ENCODE measurements at regions not wholly inside any gene's neighbourhood (a gene's known extent, or its start where the extent isn't known, plus 50 kb on each side); places are given as distances from the start of the nearest gene placed in this dataset.

DNA sequence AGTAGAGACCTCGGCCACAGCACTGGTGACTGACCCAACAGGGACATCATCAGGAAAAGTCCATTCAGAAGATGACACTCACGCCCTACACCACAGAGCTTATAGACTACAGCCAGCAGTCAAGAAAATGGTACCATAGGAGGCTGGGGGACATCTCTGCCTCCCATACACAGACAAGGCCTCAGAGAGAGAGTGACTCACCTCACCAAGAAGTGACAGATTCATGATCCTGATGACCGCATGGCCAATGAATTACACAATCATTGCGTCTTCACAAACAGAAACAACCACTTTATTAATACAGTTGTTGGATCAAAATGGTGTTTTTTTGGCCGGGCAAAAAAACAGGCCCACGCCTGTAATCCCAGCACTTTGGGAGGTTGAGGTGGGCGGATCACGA, 260.8 kb upstream of the TSHZ3 start:
- no peaks in the 10 kb centered on the region for H3K4me1 ChIP-seq (ENCODE audit: low read length)
- no peak overlapping the region for H3K27ac ChIP-seq (ENCODE audit: low read length)
- no peaks in the 10 kb centered on the region for H3K36me3 ChIP-seq (replicated peaks; ENCODE audit: low read depth, low read length)
- no peaks in the 10 kb centered on the region for H4K20me1 ChIP-seq (ENCODE audit: insufficient read depth, low read length)
- H3K27me3 ChIP-seq (ENCODE audit: low read depth, low read length): no peaks in the 10 kb centered on the region
- H2AFZ ChIP-seq (ENCODE audit: low read depth, low read length): no peak overlapping the region
- TF ChIP-seq, protein P1, sequence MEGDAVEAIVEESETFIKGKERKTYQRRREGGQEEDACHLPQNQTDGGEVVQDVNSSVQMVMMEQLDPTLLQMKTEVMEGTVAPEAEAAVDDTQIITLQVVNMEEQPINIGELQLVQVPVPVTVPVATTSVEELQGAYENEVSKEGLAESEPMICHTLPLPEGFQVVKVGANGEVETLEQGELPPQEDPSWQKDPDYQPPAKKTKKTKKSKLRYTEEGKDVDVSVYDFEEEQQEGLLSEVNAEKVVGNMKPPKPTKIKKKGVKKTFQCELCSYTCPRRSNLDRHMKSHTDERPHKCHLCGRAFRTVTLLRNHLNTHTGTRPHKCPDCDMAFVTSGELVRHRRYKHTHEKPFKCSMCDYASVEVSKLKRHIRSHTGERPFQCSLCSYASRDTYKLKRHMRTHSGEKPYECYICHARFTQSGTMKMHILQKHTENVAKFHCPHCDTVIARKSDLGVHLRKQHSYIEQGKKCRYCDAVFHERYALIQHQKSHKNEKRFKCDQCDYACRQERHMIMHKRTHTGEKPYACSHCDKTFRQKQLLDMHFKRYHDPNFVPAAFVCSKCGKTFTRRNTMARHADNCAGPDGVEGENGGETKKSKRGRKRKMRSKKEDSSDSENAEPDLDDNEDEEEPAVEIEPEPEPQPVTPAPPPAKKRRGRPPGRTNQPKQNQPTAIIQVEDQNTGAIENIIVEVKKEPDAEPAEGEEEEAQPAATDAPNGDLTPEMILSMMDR (IDR thresholded peaks at IDR 0.05; ENCODE audit: low read depth, low read length): no peak
- TF ChIP-seq EZH2phosphoT487 (IDR thresholded peaks at IDR 0.05; ENCODE audit: low read depth): no peak
- no peaks in the 10 kb centered on the region for H3K79me2 ChIP-seq (ENCODE audit: low read length)
- no peak overlapping the region for H3K9ac ChIP-seq (ENCODE audit: low read length)
- H3K4me3 ChIP-seq (ENCODE audit: low read length): no peak overlapping the region
- H3K4me2 ChIP-seq (ENCODE audit: low read length): no peak overlapping the region
- no peaks in the 10 kb centered on the region for H3K9me3 ChIP-seq (ENCODE audit: insufficient read depth, low read length)

- no peaks in the 10 kb centered on the region for H3K36me3 ChIP-seq (replicated peaks; ENCODE audit: low read depth, low read length)
- no peak overlapping the region for H3K4me2 ChIP-seq (ENCODE audit: low read length)
- no peaks in the 10 kb centered on the region for H3K9me3 ChIP-seq (ENCODE audit: insufficient read depth, low read length)
- H3K79me2 ChIP-seq (ENCODE audit: low read length): no peaks in the 10 kb centered on the region
- H3K4me1 ChIP-seq (ENCODE audit: low read length): no peaks in the 10 kb centered on the region
- no peak overlapping the region for H3K27ac ChIP-seq (ENCODE audit: low read length)
- H4K20me1 ChIP-seq (ENCODE audit: insufficient read depth, low read length): no peaks in the 10 kb centered on the region
- no peak overlapping the region for H3K4me3 ChIP-seq (ENCODE audit: low read length)
- TF ChIP-seq EZH2phosphoT487 (IDR thresholded peaks at IDR 0.05; ENCODE audit: low read depth): no peak
- TF ChIP-seq, protein P1 (IDR thresholded peaks at IDR 0.05; ENCODE audit: low read depth, low read length): no peak
- H2AFZ ChIP-seq (ENCODE audit: low read depth, low read length): no peak overlapping the region
- no peaks in the 10 kb centered on the region for H3K27me3 ChIP-seq (ENCODE audit: low read depth, low read length)
- H3K9ac ChIP-seq (ENCODE audit: low read length): no peak overlapping the region
Measured at GRCh38 chr19:31611046-31611877, 262.0 kb upstream of the TSHZ3 start.

- no peaks in the 10 kb centered on the region for H3K4me1 ChIP-seq (ENCODE audit: low read length)
- H3K27me3 ChIP-seq (ENCODE audit: low read depth, low read length): no peaks in the 10 kb centered on the region
- no peak overlapping the region for H2AFZ ChIP-seq (ENCODE audit: low read depth, low read length)
- H3K4me2 ChIP-seq (ENCODE audit: low read length): no peak overlapping the region
- no peaks in the 10 kb centered on the region for H4K20me1 ChIP-seq (ENCODE audit: insufficient read depth, low read length)
- H3K4me3 ChIP-seq (ENCODE audit: low read length): no peak overlapping the region
- no peaks in the 10 kb centered on the region for H3K36me3 ChIP-seq (replicated peaks; ENCODE audit: low read depth, low read length)
- H3K9ac ChIP-seq (ENCODE audit: low read length): no peak overlapping the region
- H3K9me3 ChIP-seq (ENCODE audit: insufficient read depth, low read length): no peaks in the 10 kb centered on the region
- TF ChIP-seq EZH2phosphoT487 (IDR thresholded peaks at IDR 0.05; ENCODE audit: low read depth): no peak
- TF ChIP-seq, protein P1 (IDR thresholded peaks at IDR 0.05; ENCODE audit: low read depth, low read length): no peak
- no peak overlapping the region for H3K27ac ChIP-seq (ENCODE audit: low read length)
- no peaks in the 10 kb centered on the region for H3K79me2 ChIP-seq (ENCODE audit: low read length)
Measured at GRCh38 chr19:31612873-31613272, 263.6 kb upstream of the TSHZ3 start.

DNA sequence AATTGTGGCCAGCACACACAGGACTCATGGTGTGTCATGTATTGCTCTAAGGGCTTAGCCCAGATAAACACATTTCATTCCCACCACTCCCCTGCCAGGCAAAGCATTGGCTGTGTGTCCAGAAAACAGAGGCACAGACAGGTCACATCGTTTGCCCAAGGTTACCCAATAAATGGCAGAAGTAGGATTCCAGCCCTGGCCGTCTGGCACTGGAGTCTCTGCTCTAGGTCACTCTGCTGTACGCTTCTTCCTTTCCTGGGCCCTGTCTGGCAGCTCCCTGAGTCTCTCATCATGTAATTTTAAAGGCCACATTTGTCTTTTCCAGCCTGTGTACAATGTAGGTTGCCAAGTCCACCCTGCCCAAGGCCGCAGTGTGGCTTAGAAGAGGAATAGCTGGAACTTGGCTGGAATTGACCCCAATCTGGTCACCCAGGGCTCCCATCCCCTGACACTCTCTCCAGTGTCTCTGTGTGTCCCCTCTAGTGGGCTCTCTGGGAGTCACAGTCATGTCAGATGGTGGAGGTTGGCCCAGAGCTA, 264.5 kb upstream of the TSHZ3 start:
- Histone ChIP-seq H3K79me2 (ENCODE audit: low read length) (no peaks in the 10 kb centered on the region), H3K4me3 (ENCODE audit: low read length) (no peak overlapping the region), H3K4me1 (ENCODE audit: low read length) (no peaks in the 10 kb centered on the region), H4K20me1 (ENCODE audit: insufficient read depth, low read length) (no peaks in the 10 kb centered on the region), H3K36me3 (replicated peaks; ENCODE audit: low read depth, low read length) (no peaks in the 10 kb centered on the region), H3K27me3 (ENCODE audit: low read depth, low read length) (no peaks in the 10 kb centered on the region), H3K9me3 (ENCODE audit: insufficient read depth, low read length) (no peaks in the 10 kb centered on the region), H3K9ac (ENCODE audit: low read length) (no peak overlapping the region), H2AFZ (ENCODE audit: low read depth, low read length) (no peak overlapping the region), H3K4me2 (ENCODE audit: low read length) (no peak overlapping the region), H3K27ac (ENCODE audit: low read length) (no peak overlapping the region)
- TF ChIP-seq, protein P1 (IDR thresholded peaks at IDR 0.05; ENCODE audit: low read depth, low read length): no peak
- no peak for TF ChIP-seq EZH2phosphoT487 (IDR thresholded peaks at IDR 0.05; ENCODE audit: low read depth)

Data from OCI-LY3 (cell line).